ENCODE measurements at regions not wholly inside any gene's neighbourhood (a gene's known extent, or its start where the extent isn't known, plus 50 kb on each side); places are given as distances from the start of the nearest gene placed in this dataset.

- Histone ChIP-seq H3K79me2 (ENCODE audit: control insufficient read depth, insufficient read depth, low read length) (no peaks in the 10 kb centered on the region), H4K20me1 (replicated peaks; ENCODE audit: control insufficient read depth, insufficient read depth, low read length) (no peaks in the 10 kb centered on the region), H3K36me3 (ENCODE audit: control insufficient read depth, insufficient read depth, low read length) (no peaks in the 10 kb centered on the region), H2AFZ (ENCODE audit: low read depth, low read length) (no peak overlapping the region), H3K4me3 (no peak overlapping the region), H3K27me3 (ENCODE audit: control insufficient read depth in 2 of 2, insufficient read depth in 2 of 2, low read length in 2 of 2) (no peaks in the 10 kb centered on the region), H3K27ac (ENCODE audit: extremely low read depth, low read depth, low read length) (no peak overlapping the region), H3K4me1 (replicated peaks in 1 of 2; ENCODE audit: control insufficient read depth in 2 of 2, insufficient read depth in 2 of 2, low read length in 2 of 2) (peaks cover 2 to 33% of the 10 kb centered on the region in 2 experiments; a peak in 4 of 5 replicates), H3K9me1 (ENCODE audit: control insufficient read depth, insufficient read depth, low read length) (no peaks in the 10 kb centered on the region), H3K9me3 (replicated peaks; ENCODE audit: control insufficient read depth, insufficient read depth, low read depth, low read length) (peaks cover 20% of the 10 kb centered on the region), H3K9ac (ENCODE audit: insufficient read depth in 1 of 2, low read depth in 2 of 2, low read length in 2 of 2) (no peak overlapping the region), H3K4me2 (ENCODE audit: insufficient read depth, low read length) (no peak overlapping the region)
- no peak for TF ChIP-seq PHTF2 (CRISPR knock-in tag; IDR thresholded peaks at IDR 0.05)
- no peak for TF ChIP-seq ZNF740 (CRISPR knock-in tag; IDR thresholded peaks at IDR 0.05)
- no peak for TF ChIP-seq ZNF740 (tag; IDR thresholded peaks at IDR 0.05)
- TF ChIP-seq RERE (CRISPR knock-in tag; IDR thresholded peaks at IDR 0.05; ENCODE audit: borderline replicate concordance), result no peak
- no peak for TF ChIP-seq CHCHD3 (CRISPR knock-in tag; IDR thresholded peaks at IDR 0.05)
- TF ChIP-seq POLR2AphosphoS2 (IDR thresholded peaks at IDR 0.05; ENCODE audit: low read length), result no peak
- no peak for TF ChIP-seq CREB1 (IDR thresholded peaks at IDR 0.05)
- no peak for TF ChIP-seq CREB1 (CRISPR knock-in tag; IDR thresholded peaks at IDR 0.05)
- TF ChIP-seq HCFC1 (IDR thresholded peaks at IDR 0.05; ENCODE audit: low read depth, low read length), result no peak
- no peak for TF ChIP-seq ILF3 (IDR thresholded peaks at IDR 0.05; ENCODE audit: borderline replicate concordance)
- TF ChIP-seq XRCC3 (IDR thresholded peaks at IDR 0.05), result no peak
- no peak for TF ChIP-seq CCNT2 (IDR thresholded peaks at IDR 0.05; ENCODE audit: borderline replicate concordance, extremely low read depth, insufficient read length, low read depth, low read length)
- no peak for TF ChIP-seq ZNF12 (CRISPR knock-in tag; IDR thresholded peaks at IDR 0.05)
- TF ChIP-seq ZKSCAN3 (CRISPR knock-in tag; IDR thresholded peaks at IDR 0.05), result no peak
- TF ChIP-seq, protein P1, sequence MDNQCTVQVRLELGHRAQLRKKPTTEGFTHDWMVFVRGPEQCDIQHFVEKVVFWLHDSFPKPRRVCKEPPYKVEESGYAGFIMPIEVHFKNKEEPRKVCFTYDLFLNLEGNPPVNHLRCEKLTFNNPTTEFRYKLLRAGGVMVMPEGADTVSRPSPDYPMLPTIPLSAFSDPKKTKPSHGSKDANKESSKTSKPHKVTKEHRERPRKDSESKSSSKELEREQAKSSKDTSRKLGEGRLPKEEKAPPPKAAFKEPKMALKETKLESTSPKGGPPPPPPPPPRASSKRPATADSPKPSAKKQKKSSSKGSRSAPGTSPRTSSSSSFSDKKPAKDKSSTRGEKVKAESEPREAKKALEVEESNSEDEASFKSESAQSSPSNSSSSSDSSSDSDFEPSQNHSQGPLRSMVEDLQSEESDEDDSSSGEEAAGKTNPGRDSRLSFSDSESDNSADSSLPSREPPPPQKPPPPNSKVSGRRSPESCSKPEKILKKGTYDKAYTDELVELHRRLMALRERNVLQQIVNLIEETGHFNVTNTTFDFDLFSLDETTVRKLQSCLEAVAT (IDR thresholded peaks at IDR 0.05), result no peak
- TF ChIP-seq ZNF696 (CRISPR knock-in tag; conservative IDR thresholded peaks at IDR 0.05), result no peak
- no peak for TF ChIP-seq U2AF1 (optimal IDR thresholded peaks at IDR 0.05; ENCODE audit: low read depth, low read length)
- TF ChIP-seq ETS2 (tag; IDR thresholded peaks at IDR 0.05; ENCODE audit: borderline replicate concordance, poor library complexity, severe bottlenecking), result no peak
- POLR2A ChIA-PET, result no interaction called here
- FAIRE-seq, result no peak
- 95% methylated on average over 2 of the region's 2 CpGs for WGBS (ENCODE audit: insufficient coverage, low coverage, missing lambda C conversion rate)
- in situ Hi-C loops (cut with MboI) (no loop called here), intact Hi-C loops (cut with micrococcal nuclease) (no loop called here)
- ATAC-seq, result no peak
- no peak for DNase-seq (ENCODE audit: extremely low read depth in 1 of 4, low spot score in 3 of 4)
- CTCF ChIA-PET (ENCODE audit: low intra/inter-chr PET ratio), result no interaction called here
- no TSS peak for BruUV-seq (replicated peaks)
These were observed 385.5 kb downstream of the SFMBT2 start for GRCh38 chr10:7025296-7025695.
